Esophagus squamous epithelium (tissue), 5 donors: ENCODE measurements at regions not wholly inside any gene's neighbourhood (a gene's known extent, or its start where the extent isn't known, plus 50 kb on each side); places are given as distances from the start of the nearest gene placed in this dataset.

ENCODE experiments used
- DNase-seq: peaks from one replicate; lab custom pipeline; 2025; lab: John Stamatoyannopoulos, UW
- H3K27ac ChIP-seq, 4 donors: fragments of 200-600 bp; sonication (generic); one replicate each; pipeline ENCODE4 v1.5.1; 2016 to 2019; ENCODE audit warnings: mild to moderate bottlenecking in 1 of 4
- H3K27me3 ChIP-seq, 4 donors: fragments of 200-600 bp; sonication (generic); 1 replicate in 3 of 4; 2 replicates in 1 of 4; pipeline versions ENCODE4 v1.5.1 to v1.6.0; 2017 to 2021; ENCODE audit warnings: antibody characterized with exemption in 1 of 4
- H3K36me3 ChIP-seq, 3 donors: fragments of 200-600 bp; sonication (generic); one replicate each; pipeline ENCODE4 v1.5.1; 2016 to 2019
- H3K4me1 ChIP-seq, 3 donors: fragments of 200-600 bp; sonication (generic); one replicate each; pipeline ENCODE4 v1.5.1; 2017 to 2019
- H3K4me3 ChIP-seq, 4 donors: fragments of 200-600 bp; sonication (generic); 1 replicate in 3 of 4; 2 replicates in 1 of 4; pipeline ENCODE4 v1.5.1; 2016 to 2019; ENCODE audit warnings: mild to moderate bottlenecking in 2 of 4, moderate library complexity in 1 of 4
- H3K9me3 ChIP-seq, 3 donors: fragments of 200-600 bp; sonication (generic); one replicate each; pipeline ENCODE4 v1.5.1; 2016 to 2019
- POLR2A ChIP-seq, 4 donors: fragments of 450-650 bp; IDR thresholded peaks; one replicate each; pipeline ENCODE4 v1.6.1; 2017; ENCODE audit warnings: antibody characterized with exemption in 4 of 4, mild to moderate bottlenecking in 4 of 4, moderate library complexity in 3 of 4
- WGBS, 2 donors: methylation state at CpG; one replicate each; pipeline ENCODE4 v1.1.5; 2018; 5-methylcytosine and 5-hydroxymethylcytosine counted together
- intact Hi-C: fragments of 100-400 bp; cut with DNase I; formaldehyde crosslinking; loops from one replicate; pipeline ENCODE4 v1.15.0; 2022
- TF ChIP-seq, protein P1 (sequence below), 6 experiments: fragments of 450-650 bp in 4 of 6; fragments of 200-600 bp in 2 of 6; sonication (generic) in 2 of 6; IDR thresholded peaks; one replicate each; pipeline ENCODE4 v1.5.1; 2016 to 2019; ENCODE audit warnings: antibody characterized with exemption in 6 of 6, mild to moderate bottlenecking in 4 of 6, moderate library complexity in 4 of 6
- donor health status: DM: yes; HTN: yes; CAD: no.

GRCh38 chr10:2949221-2949947 lies 118.0 kb upstream of the PFKP start:
- no peaks in the 10 kb centered on the region for H3K9me3 ChIP-seq
- no peaks in the 10 kb centered on the region for H3K36me3 ChIP-seq
- no peaks in the 10 kb centered on the region for H3K4me1 ChIP-seq
- H3K27ac ChIP-seq: no peak overlapping the region
- peaks cover 0 to 33% (median 0%) of the 10 kb centered on the region in 4 donors for H3K27me3 ChIP-seq
- intact Hi-C loops: no loop called here
- TF ChIP-seq, protein P1, sequence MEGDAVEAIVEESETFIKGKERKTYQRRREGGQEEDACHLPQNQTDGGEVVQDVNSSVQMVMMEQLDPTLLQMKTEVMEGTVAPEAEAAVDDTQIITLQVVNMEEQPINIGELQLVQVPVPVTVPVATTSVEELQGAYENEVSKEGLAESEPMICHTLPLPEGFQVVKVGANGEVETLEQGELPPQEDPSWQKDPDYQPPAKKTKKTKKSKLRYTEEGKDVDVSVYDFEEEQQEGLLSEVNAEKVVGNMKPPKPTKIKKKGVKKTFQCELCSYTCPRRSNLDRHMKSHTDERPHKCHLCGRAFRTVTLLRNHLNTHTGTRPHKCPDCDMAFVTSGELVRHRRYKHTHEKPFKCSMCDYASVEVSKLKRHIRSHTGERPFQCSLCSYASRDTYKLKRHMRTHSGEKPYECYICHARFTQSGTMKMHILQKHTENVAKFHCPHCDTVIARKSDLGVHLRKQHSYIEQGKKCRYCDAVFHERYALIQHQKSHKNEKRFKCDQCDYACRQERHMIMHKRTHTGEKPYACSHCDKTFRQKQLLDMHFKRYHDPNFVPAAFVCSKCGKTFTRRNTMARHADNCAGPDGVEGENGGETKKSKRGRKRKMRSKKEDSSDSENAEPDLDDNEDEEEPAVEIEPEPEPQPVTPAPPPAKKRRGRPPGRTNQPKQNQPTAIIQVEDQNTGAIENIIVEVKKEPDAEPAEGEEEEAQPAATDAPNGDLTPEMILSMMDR (IDR thresholded peaks at IDR 0.05): no peak
- no peak for TF ChIP-seq POLR2A (IDR thresholded peaks at IDR 0.05)
- no peak for DNase-seq
- 76 to 78% methylated on average over 12 of the region's 12 CpGs for WGBS, 2 donors
- no peak overlapping the region for H3K4me3 ChIP-seq

- H3K27me3 ChIP-seq: peaks cover 0 to 33% (median 0%) of the 10 kb centered on the region in 4 donors
- intact Hi-C loops: no loop called here
- no peaks in the 10 kb centered on the region for H3K36me3 ChIP-seq
- H3K27ac ChIP-seq: no peak overlapping the region
- H3K9me3 ChIP-seq: no peaks in the 10 kb centered on the region
- no peaks in the 10 kb centered on the region for H3K4me1 ChIP-seq
- no peak for DNase-seq
- no peak for TF ChIP-seq POLR2A (IDR thresholded peaks at IDR 0.05)
- TF ChIP-seq, protein P1 (IDR thresholded peaks at IDR 0.05): no peak
- H3K4me3 ChIP-seq: no peak overlapping the region
- 65 to 83% methylated on average over 1 of the region's 1 CpG for WGBS, 2 donors
Observed at GRCh38 chr10:2948127-2948854, 119.1 kb upstream of the PFKP start.

DNA sequence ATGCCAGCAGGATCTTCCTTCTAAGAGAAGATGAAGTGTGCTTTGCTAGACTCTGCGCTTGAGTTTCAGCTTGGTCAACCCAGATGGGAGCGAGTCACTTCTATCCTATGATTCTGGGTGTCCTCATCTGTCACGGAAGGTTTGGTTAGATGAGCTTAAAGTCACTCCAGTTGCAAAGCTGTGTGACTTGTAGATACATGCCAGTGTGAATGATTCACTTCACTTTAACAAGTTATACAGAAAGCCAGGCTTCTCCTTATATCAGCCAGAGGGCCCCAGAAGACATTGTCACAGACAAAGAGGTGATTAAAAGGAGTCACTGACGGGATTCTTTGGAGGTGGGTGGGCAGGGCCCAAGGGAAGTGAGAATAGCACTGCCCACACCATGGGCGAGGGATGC lies 122.6 kb upstream of the PFKP start:
- no peaks in the 10 kb centered on the region for H3K4me1 ChIP-seq
- 37 to 60% methylated on average over 4 to 5 of the region's 5 CpGs for WGBS, 2 donors
- intact Hi-C loops: no loop called here
- no peaks in the 10 kb centered on the region for H3K9me3 ChIP-seq
- no peak overlapping the region for H3K4me3 ChIP-seq
- H3K36me3 ChIP-seq: no peaks in the 10 kb centered on the region
- H3K27me3 ChIP-seq: peaks cover 0 to 42% (median 0%) of the 10 kb centered on the region in 4 donors
- TF ChIP-seq POLR2A (IDR thresholded peaks at IDR 0.05): no peak
- TF ChIP-seq, protein P1 (IDR thresholded peaks at IDR 0.05): no peak
- no peak for DNase-seq
- H3K27ac ChIP-seq: no peak overlapping the region

GRCh38 chr10:2943932-2944614 lies 123.3 kb upstream of the PFKP start:
- no peak overlapping the region for H3K4me3 ChIP-seq
- 73 to 74% methylated on average over 7 of the region's 7 CpGs for whole genome bisulfite sequencing, 2 donors
- H3K27me3 ChIP-seq: peaks cover 0 to 43% (median 0%) of the 10 kb centered on the region in 4 donors
- intact Hi-C loops: no loop called here
- no peak overlapping the region for H3K27ac ChIP-seq
- TF ChIP-seq POLR2A (IDR thresholded peaks at IDR 0.05): no peak
- TF ChIP-seq, protein P1 (IDR thresholded peaks at IDR 0.05): no peak
- no peaks in the 10 kb centered on the region for H3K4me1 ChIP-seq
- no peaks in the 10 kb centered on the region for H3K36me3 ChIP-seq
- DNase-seq: no peak
- no peaks in the 10 kb centered on the region for H3K9me3 ChIP-seq

DNA sequence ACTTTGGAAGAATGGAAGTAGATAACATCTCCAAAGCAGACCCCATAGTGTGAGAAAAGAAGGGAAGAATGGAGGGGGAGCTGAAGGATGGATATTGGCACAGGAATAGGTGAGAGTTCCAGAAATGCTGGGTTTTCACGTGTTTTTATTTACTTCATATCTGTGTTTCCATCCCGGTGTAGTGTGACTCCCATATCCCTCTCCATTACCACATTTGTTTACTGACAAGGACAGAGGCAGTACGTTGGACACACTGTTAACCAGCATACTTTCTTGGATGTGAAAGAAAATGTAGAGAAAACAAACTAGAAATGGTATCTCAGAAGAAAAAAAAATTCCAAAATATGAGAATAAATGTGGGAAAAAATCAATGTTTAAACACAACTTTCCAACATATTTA lies 124.4 kb upstream of the PFKP start:
- WGBS, 2 donors: 35 to 45% methylated on average over 3 of the region's 3 CpGs
- DNase-seq: no peak
- no peaks in the 10 kb centered on the region for H3K36me3 ChIP-seq
- H3K9me3 ChIP-seq: no peaks in the 10 kb centered on the region
- no peaks in the 10 kb centered on the region for H3K4me1 ChIP-seq
- no peak for TF ChIP-seq POLR2A (IDR thresholded peaks at IDR 0.05)
- TF ChIP-seq, protein P1 (IDR thresholded peaks at IDR 0.05): no peak
- H3K27ac ChIP-seq: no peak overlapping the region
- H3K27me3 ChIP-seq: peaks cover 0 to 51% (median 0%) of the 10 kb centered on the region in 4 donors
- H3K4me3 ChIP-seq: no peak overlapping the region
- intact Hi-C loops: no loop called here
